OCI-LY7 (cell line): ENCODE measurements at regions not wholly inside any gene's neighbourhood (a gene's known extent, or its start where the extent isn't known, plus 50 kb on each side); places are given as distances from the start of the nearest gene placed in this dataset.

Experiments
- BruUV-seq: library from RNA; stranded (reverse); fragments of 400-500 nt; replicated peaks from 2 replicates; lab custom pipeline; 2021; lab: Mats Ljungman, UMichigan
- CTCF ChIA-PET: fragments of 300-600 bp; sonication (Branson Sonifier 250); formaldehyde crosslinking; loops from one replicate; lab custom pipeline; 2022; ENCODE audit warnings: antibody characterized with exemption; ENCODE audit not compliant: unreplicated experiment; lab: Charles Lee
- POLR2A ChIA-PET: fragments of 300-600 bp; sonication (Branson Sonifier 250); formaldehyde crosslinking; loops from one replicate; lab custom pipeline; 2022; ENCODE audit warnings: antibody characterized with exemption; lab: Charles Lee
- DNase-seq: peaks from one replicate; pipeline ENCODE4 v3.0.0-alpha.2; 2015; ENCODE audit warnings: low spot score
- H2AFZ ChIP-seq: fragments of 200-600 bp; sonication (generic), shearing (Covaris generic); 2 replicates; pipeline ENCODE4 v1.6.1; 2014; ENCODE audit warnings: mild to moderate bottlenecking, antibody characterized with exemption, low read length, moderate library complexity
- H3K27ac ChIP-seq: fragments of 200-600 bp; sonication (generic); 2 replicates; pipeline ENCODE4 v1.5.1; 2014; ENCODE audit warnings: mixed run types, low read depth, mild to moderate bottlenecking, moderate library complexity, low read length, inconsistent platforms; ENCODE audit not compliant: poor library complexity, severe bottlenecking
- H3K36me3 ChIP-seq: fragments of 200-600 bp; sonication (generic); 2 replicates; pipeline ENCODE4 v1.6.1; 2014; ENCODE audit warnings: mild to moderate bottlenecking, antibody characterized with exemption, low read length, moderate library complexity, mixed read lengths; ENCODE audit not compliant: insufficient read depth
- H3K4me1 ChIP-seq: fragments of 200-600 bp; sonication (generic); 2 replicates; pipeline ENCODE4 v1.5.1; 2014; ENCODE audit warnings: mild to moderate bottlenecking, low read length; ENCODE audit not compliant: insufficient read depth, poor library complexity, severe bottlenecking
- H3K4me2 ChIP-seq: fragments of 200-600 bp; sonication (generic); 2 replicates; pipeline ENCODE4 v1.6.1; 2014; ENCODE audit warnings: mild to moderate bottlenecking, low read length
- H3K4me3 ChIP-seq: fragments of 200-600 bp; sonication (generic); 2 replicates; pipeline ENCODE4 v1.5.1; 2014; ENCODE audit warnings: mild to moderate bottlenecking, low read depth, low read length; ENCODE audit not compliant: poor library complexity, severe bottlenecking
- H3K79me2 ChIP-seq: fragments of 200-600 bp; sonication (generic); 2 replicates; pipeline ENCODE4 v1.6.1; 2016; ENCODE audit warnings: low read depth, mild to moderate bottlenecking, low read length, moderate library complexity, mixed read lengths; ENCODE audit not compliant: insufficient read depth
- H3K9me2 ChIP-seq: fragments of 200-600 bp; sonication (generic); 2 replicates; pipeline ENCODE4 v1.6.1; 2016; ENCODE audit warnings: mild to moderate bottlenecking, low read length, mixed read lengths; ENCODE audit not compliant: insufficient read depth
- H3K9me3 ChIP-seq: fragments of 200-600 bp; sonication (generic); 2 replicates; pipeline ENCODE4 v1.6.1; 2014; ENCODE audit warnings: mild to moderate bottlenecking, mixed run types, low read length, mixed read lengths
- H4K20me1 ChIP-seq: fragments of 200-600 bp; sonication (generic); 2 replicates; pipeline ENCODE4 v1.6.1; 2014; ENCODE audit warnings: mild to moderate bottlenecking, antibody characterized with exemption, low read length, moderate library complexity, mixed read lengths; ENCODE audit not compliant: insufficient read depth
- CTCF ChIP-seq: fragments of 200-600 bp; sonication (generic); conservative IDR thresholded peaks from 2 replicates; pipeline ENCODE4 v1.5.1; 2014; ENCODE audit warnings: mild to moderate bottlenecking, antibody characterized with exemption, low read length, moderate library complexity, mixed read lengths
- EZH2phosphoT487 ChIP-seq: fragments of 200-600 bp; sonication (generic); IDR thresholded peaks from 2 replicates; pipeline ENCODE4 v1.6.1; 2018; ENCODE audit warnings: low read depth, borderline replicate concordance, mild to moderate bottlenecking, mixed run types, antibody characterized with exemption, low read length, moderate library complexity, mixed read lengths
- intact Hi-C: fragments of 100-400 bp; cut with micrococcal nuclease; formaldehyde crosslinking; loops from one replicate; pipeline ENCODE4 v1.10.0; 2022; ENCODE audit not compliant: unreplicated experiment

DNA sequence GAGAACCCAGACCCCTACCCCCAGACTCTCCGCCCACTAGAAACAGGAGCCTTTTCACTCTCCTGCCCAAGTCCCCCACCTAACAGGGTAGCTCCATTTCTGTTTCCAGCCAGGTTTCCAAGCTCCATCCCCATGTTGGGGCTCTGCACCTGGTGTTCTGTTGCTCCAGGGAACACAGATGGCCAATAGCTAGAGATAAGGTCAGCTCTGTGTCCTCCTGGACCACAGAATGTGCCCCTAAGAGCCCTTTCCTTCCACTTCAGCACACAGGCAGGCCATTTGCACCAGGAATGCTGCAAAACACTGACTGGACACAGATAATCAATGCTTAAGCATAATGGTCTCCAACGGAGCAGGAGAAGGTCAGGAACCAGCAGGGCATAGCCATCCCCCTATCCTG is 159.4 kb downstream of the QRSL1 start:
- TF ChIP-seq EZH2phosphoT487, result no peak
- no peak for TF ChIP-seq CTCF
- Histone ChIP-seq H3K4me3 (no peak overlapping the region), H3K27ac (no peak overlapping the region), H3K4me1 (no peaks in the 10 kb centered on the region), H3K36me3 (no peaks in the 10 kb centered on the region), H3K79me2 (no peaks in the 10 kb centered on the region), H3K4me2 (no peak overlapping the region), H2AFZ (no peak overlapping the region), H3K9me3 (no peaks in the 10 kb centered on the region), H4K20me1 (no peaks in the 10 kb centered on the region), H3K9me2 (no peaks in the 10 kb centered on the region)
- ChIA-PET POLR2A (interaction anchor here (0.7 kb wide), 1 partner anchor 195 kb away, joined by 3 read pairs; no protein-coding TSS in a partner anchor), CTCF (no interaction called here)
- no TSS peak for BruUV-seq
- DNase-seq, result no peak
- intact Hi-C loops, result no loop called here

DNA sequence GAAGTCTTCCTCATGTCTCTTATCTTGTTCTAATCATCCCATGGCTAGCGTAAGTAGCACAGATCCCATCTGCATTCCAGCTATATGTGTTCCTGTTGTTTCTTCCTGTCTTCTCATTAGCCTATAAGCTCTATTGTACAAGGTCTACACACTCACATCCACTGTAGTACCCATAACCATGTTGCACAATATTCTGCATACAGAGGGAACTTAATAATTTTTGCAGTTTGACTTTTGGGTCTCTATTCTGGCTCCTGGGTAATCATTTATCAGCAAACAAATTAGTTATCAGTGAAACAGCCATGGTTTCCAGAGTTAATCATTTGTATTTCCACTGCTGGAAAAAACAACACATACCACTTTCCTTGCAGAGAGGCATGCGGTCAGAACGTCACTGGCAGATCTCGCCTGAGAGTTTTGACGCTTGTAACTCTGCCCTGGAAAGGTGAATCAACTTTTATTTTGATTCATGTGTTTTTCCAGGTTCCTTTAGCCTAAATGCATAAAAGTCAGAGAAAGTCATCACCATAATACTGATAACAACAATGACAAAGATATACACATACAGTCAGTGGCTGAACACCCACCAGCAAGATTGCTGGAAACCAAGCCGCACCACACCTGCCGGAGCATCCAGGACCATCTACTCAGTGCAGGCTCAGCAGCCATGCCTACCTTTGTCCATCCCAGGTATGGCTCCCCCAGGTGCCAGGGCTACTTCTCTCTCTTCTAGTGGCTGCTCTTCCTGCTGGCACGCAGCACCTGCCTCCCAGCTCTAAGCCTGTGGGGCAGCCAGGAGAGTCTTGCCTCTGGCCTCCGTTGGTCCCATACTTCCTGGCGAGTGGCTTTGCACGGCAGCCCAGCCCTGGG is 158.2 kb downstream of the QRSL1 start:
- intact Hi-C loops, result no loop called here
- ChIA-PET CTCF (interaction anchor here (1.4 kb wide), 1 partner anchor 33 kb away, joined by 3 read pairs; no protein-coding TSS in a partner anchor), POLR2A (no interaction called here)
- no peaks in the 10 kb centered on the region for H3K9me3 ChIP-seq
- DNase-seq, result no peak
- no peak for TF ChIP-seq CTCF
- TF ChIP-seq EZH2phosphoT487, result no peak
- H3K79me2 ChIP-seq, result no peaks in the 10 kb centered on the region
- no peak overlapping the region for H2AFZ ChIP-seq
- no peaks in the 10 kb centered on the region for H3K4me1 ChIP-seq
- no peaks in the 10 kb centered on the region for H4K20me1 ChIP-seq
- H3K4me2 ChIP-seq, result no peak overlapping the region
- no peaks in the 10 kb centered on the region for H3K9me2 ChIP-seq
- no TSS peak for BruUV-seq
- no peak overlapping the region for H3K27ac ChIP-seq
- no peak overlapping the region for H3K4me3 ChIP-seq
- H3K36me3 ChIP-seq, result no peaks in the 10 kb centered on the region

DNA sequence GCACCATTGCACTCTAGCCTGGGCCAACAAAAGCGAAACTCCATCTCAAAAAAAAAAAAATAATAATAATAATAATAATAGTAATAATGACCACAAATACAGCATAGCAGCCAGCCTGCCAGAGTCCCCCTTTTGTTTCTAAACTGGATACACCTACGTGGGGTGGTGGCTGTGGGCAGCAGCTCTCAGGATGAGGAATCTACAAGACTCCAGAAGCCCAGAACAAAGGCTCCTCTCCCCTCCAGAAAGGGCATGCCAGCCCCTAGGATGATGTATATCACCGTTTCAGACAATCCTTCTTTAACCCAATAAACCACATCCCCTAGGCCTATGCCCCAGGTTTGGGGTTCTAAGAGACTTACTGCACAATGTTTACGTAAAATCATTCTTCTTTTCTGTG is 155.9 kb downstream of the QRSL1 start:
- no peak for TF ChIP-seq CTCF
- TF ChIP-seq EZH2phosphoT487, result no peak
- Histone ChIP-seq H3K4me2 (no peak overlapping the region), H3K79me2 (no peaks in the 10 kb centered on the region), H3K9me2 (no peaks in the 10 kb centered on the region), H3K36me3 (no peaks in the 10 kb centered on the region), H3K4me3 (no peak overlapping the region), H4K20me1 (no peaks in the 10 kb centered on the region), H3K9me3 (peaks cover 2% of the 10 kb centered on the region; the same call in 1 of the 2 replicates), H3K27ac (no peak overlapping the region), H2AFZ (no peak overlapping the region), H3K4me1 (no peaks in the 10 kb centered on the region)
- intact Hi-C loops, result no loop called here
- CTCF ChIA-PET, result no interaction called here
- BruUV-seq, result no TSS peak
- DNase-seq, result no peak
- POLR2A ChIA-PET, result no interaction called here
